ENCODE measurements at regions not wholly inside any gene's neighbourhood (a gene's known extent, or its start where the extent isn't known, plus 50 kb on each side); places are given as distances from the start of the nearest gene placed in this dataset.

- DNase-seq (ENCODE audit: low read depth in 1 of 2, low spot score in 2 of 2) (no peak), FAIRE-seq (no peak)
- ChIA-PET POLR2A (ENCODE audit: partially characterized antibody) (interaction anchor here (0.7 kb wide), 1 partner anchor 232 kb away, joined by 3 read pairs; no protein-coding TSS in a partner anchor), CTCF (ENCODE audit: partially characterized antibody) (interaction anchor here (0.6 to 1.4 kb wide), 3 partner anchors 18 to 394 kb away, joined by 3 read pairs; no protein-coding TSS in a partner anchor)
- Histone ChIP-seq H3K4ac (replicated peaks; ENCODE audit: insufficient read length, low read depth, low read length) (no peak overlapping the region), H3K27ac (ENCODE audit: low read depth, low read length) (no peak overlapping the region), H3K56ac (replicated peaks; ENCODE audit: insufficient read length, low read depth, low read length) (no peak overlapping the region), H2BK20ac (ENCODE audit: low read length) (no peak overlapping the region), H2AFZ (ENCODE audit: low read length) (no peak overlapping the region), H3K9ac (replicated peaks in 1 of 4; ENCODE audit: extremely low read depth in 1 of 4, low read depth in 3 of 4, low read length in 3 of 4) (no peak overlapping the region), H3K4me1 (replicated peaks in 1 of 4; ENCODE audit: control insufficient read depth in 3 of 4, insufficient read depth in 4 of 4, low read length in 3 of 4) (no peaks in the 10 kb centered on the region), H3K36me3 (ENCODE audit: control insufficient read depth in 2 of 4, insufficient read depth in 4 of 4, low read length in 3 of 4) (no peaks in the 10 kb centered on the region), H3K18ac (ENCODE audit: extremely low read depth, low read length) (no peak overlapping the region), H3K79me2 (ENCODE audit: control insufficient read depth in 1 of 2, insufficient read depth in 2 of 2, low read length in 2 of 2) (no peaks in the 10 kb centered on the region), H3K9me3 (ENCODE audit: insufficient read depth in 2 of 2, low read depth in 1 of 2, low read length in 1 of 2) (no peaks in the 10 kb centered on the region), H4K91ac (replicated peaks; ENCODE audit: insufficient read length, low read length) (no peak overlapping the region), H2BK15ac (ENCODE audit: low read length) (no peak overlapping the region), H2BK120ac (replicated peaks; ENCODE audit: low read depth, low read length) (no peak overlapping the region), H3K79me1 (ENCODE audit: low read depth, low read length) (no peaks in the 10 kb centered on the region), H2BK5ac (ENCODE audit: low read depth, low read length) (no peak overlapping the region), H4K5ac (ENCODE audit: insufficient read length, low read depth, low read length) (no peak overlapping the region), H3K23ac (ENCODE audit: insufficient read length) (no peak overlapping the region), H3K14ac (ENCODE audit: insufficient read length) (no peak overlapping the region), H3K4me3 (ENCODE audit: extremely low read depth in 1 of 4, insufficient read depth in 2 of 4, low read depth in 3 of 4, low read length in 4 of 4) (no peak overlapping the region), H4K8ac (ENCODE audit: extremely low read depth, insufficient read depth, low read length) (no peak overlapping the region), H3K4me2 (ENCODE audit: insufficient read depth in 1 of 2, low read depth in 2 of 2, low read length in 2 of 2) (no peak overlapping the region), H4K20me1 (replicated peaks in 1 of 2; ENCODE audit: control insufficient read depth in 1 of 2, insufficient read depth in 2 of 2, low read length in 2 of 2) (no peaks in the 10 kb centered on the region), H2BK12ac (ENCODE audit: low read depth, low read length) (no peak overlapping the region), H3K27me3 (replicated peaks in 1 of 4; ENCODE audit: control insufficient read depth in 3 of 4, extremely low read depth in 1 of 4, insufficient read depth in 3 of 4, low read length in 3 of 4) (no peaks in the 10 kb centered on the region), H3K23me2 (ENCODE audit: low read depth, low read length) (no peaks in the 10 kb centered on the region), H2AK5ac (ENCODE audit: low read depth, low read length) (no peak overlapping the region)
- WGBS, 2 experiments (ENCODE audit: extremely low coverage in 1 of 2, insufficient coverage in 1 of 2, insufficient read length in 1 of 2, insufficient replicate concordance in 2 of 2, low coverage in 1 of 2, low lambda C conversion rate in 2 of 2, missing lambda C conversion rate in 1 of 2) = 87% methylated on average over 3 of the region's 3 CpGs; no CpG with 5 or more reads in 1 of the 2 experiments
- no peak for TF ChIP-seq TCF12 (IDR thresholded peaks at IDR 0.05; ENCODE audit: low read depth, low read length)
- TF ChIP-seq SP1 (IDR thresholded peaks at IDR 0.05; ENCODE audit: low read depth, low read length) = no peak
- TF ChIP-seq SP4 (IDR thresholded peaks at IDR 0.05; ENCODE audit: low read length) = no peak
- TF ChIP-seq EGR1 (IDR thresholded peaks at IDR 0.05; ENCODE audit: borderline replicate concordance, low read depth, low read length) = no peak
Observed at GRCh38 chr9:31837211-31837610, 547.2 kb upstream of the ACO1 start.
